GM12878 (cell line): ENCODE measurements at regions not wholly inside any gene's neighbourhood (a gene's known extent, or its start where the extent isn't known, plus 50 kb on each side); places are given as distances from the start of the nearest gene placed in this dataset.

ENCODE experiments used
- ATAC-seq: fragments of 200-7000 bp; cut with Tn5 transposase; 3 replicates; pipeline ENCODE4 v1.9.1; 2020; ENCODE audit warnings: mild to moderate bottlenecking, moderate library complexity
- BruUV-seq: library from RNA; stranded (reverse); fragments of 400-500 nt; replicated peaks from 2 replicates; lab custom pipeline; 2021; lab: Mats Ljungman, UMichigan
- CTCF ChIA-PET: fragments of 300-600 bp; sonication (Branson Sonifier 250); formaldehyde crosslinking; extraction: SDS; loops from one replicate; lab custom pipeline; 2021; ENCODE audit warnings: inconsistent platforms; lab: Yijun Ruan, JAX
- POLR2A ChIA-PET: fragments of 350-600 bp; formaldehyde crosslinking; extraction: SDS; loops from one replicate; lab custom pipeline; 2021; ENCODE audit warnings: inconsistent platforms; lab: Charles Lee
- RAD21 ChIA-PET: fragments of 300-600 bp; sonication (Branson Sonifier 250); formaldehyde crosslinking; loops from one replicate; lab custom pipeline; 2023; ENCODE audit warnings: antibody characterized with exemption; ENCODE audit not compliant: unreplicated experiment; lab: Charles Lee
- SMC1A ChIA-PET: fragments of 300-600 bp; sonication (Branson Sonifier 250); formaldehyde crosslinking; loops from one replicate; lab custom pipeline; 2023; ENCODE audit not compliant: unreplicated experiment, uncharacterized antibody; lab: Charles Lee
- DNase-seq: peaks from one replicate; pipeline ENCODE4 v3.0.0-alpha.2; 2011; ENCODE audit warnings: low read depth, low spot score
- FAIRE-seq: peaks from 3 replicates; lab custom pipeline; 2011; peaks lifted over from hg19 to GRCh38; lab: Jason Lieb, UNC
- H2AFZ ChIP-seq: 2 replicates; pipeline ENCODE4 v1.6.0; 2011; ENCODE audit warnings: low read depth, low read length, control low read depth; ENCODE audit not compliant: control insufficient read depth
- H3K27ac ChIP-seq: 2 replicates; pipeline ENCODE4 v1.5.1; 2011; ENCODE audit warnings: control low read depth; ENCODE audit not compliant: control insufficient read depth, insufficient read depth
- H3K27me3 ChIP-seq, 2 experiments: replicated peaks in 1 of 2; 2 replicates each; pipeline versions ENCODE4 v1.6.0 to v1.6.1; 2011; ENCODE audit warnings: low read length in 1 of 2; ENCODE audit not compliant: control insufficient read depth in 2 of 2, insufficient read depth in 2 of 2
- H3K36me3 ChIP-seq, 2 experiments: 2 replicates each; pipeline ENCODE4 v1.5.1; 2011; ENCODE audit warnings: low read length in 1 of 2; ENCODE audit not compliant: control insufficient read depth in 2 of 2, insufficient read depth in 2 of 2
- H3K4me1 ChIP-seq: 2 replicates; pipeline ENCODE4 v1.6.1; 2011; ENCODE audit warnings: mild to moderate bottlenecking, low read length, moderate library complexity, mixed read lengths; ENCODE audit not compliant: control insufficient read depth, insufficient read depth
- H3K4me2 ChIP-seq: 2 replicates; pipeline ENCODE4 v1.6.0; 2011; ENCODE audit warnings: control low read depth; ENCODE audit not compliant: control insufficient read depth, insufficient read depth
- H3K4me3 ChIP-seq: fragments of 200-600 bp; sonication (generic); 2 replicates; pipeline ENCODE4 v1.5.1; 2016
- H3K79me2 ChIP-seq: 2 replicates; pipeline ENCODE4 v1.6.0; 2011; ENCODE audit warnings: low read length; ENCODE audit not compliant: control insufficient read depth, insufficient read depth
- H3K9ac ChIP-seq: 2 replicates; pipeline ENCODE4 v1.8.0; 2011; ENCODE audit warnings: low read length, control low read depth, mixed read lengths; ENCODE audit not compliant: control insufficient read depth, insufficient read depth
- H3K9me3 ChIP-seq: replicated peaks from 3 replicates; pipeline ENCODE4 v1.5.1; 2011; ENCODE audit warnings: mild to moderate bottlenecking, low read length; ENCODE audit not compliant: control insufficient read depth, insufficient read depth
- H4K20me1 ChIP-seq: 2 replicates; pipeline ENCODE4 v1.6.0; 2011; ENCODE audit not compliant: control insufficient read depth, insufficient read depth
- CHD1 ChIP-seq: IDR thresholded peaks from 2 replicates; pipeline ENCODE4 v1.6.1; 2012; ENCODE audit warnings: low read depth, low read length, improper control_type of control experiment
- CHD2 ChIP-seq: IDR thresholded peaks from 2 replicates; pipeline ENCODE4 v1.6.1; 2011; ENCODE audit warnings: low read depth, low read length, improper control_type of control experiment, borderline replicate concordance
- CREB1 ChIP-seq: IDR thresholded peaks from 2 replicates; pipeline ENCODE4 v1.6.1; 2012; ENCODE audit warnings: low read depth, mild to moderate bottlenecking, inconsistent platforms
- KAT2A ChIP-seq: conservative IDR thresholded peaks from 2 replicates; pipeline ENCODE4 v1.6.1; 2011; ENCODE audit warnings: low read depth, low read length; ENCODE audit not compliant: control insufficient read depth
- MEF2A ChIP-seq: IDR thresholded peaks from 2 replicates; pipeline ENCODE4 v1.6.1; 2011; ENCODE audit warnings: low read depth, mild to moderate bottlenecking, low read length, moderate library complexity; ENCODE audit not compliant: insufficient read depth
- MYC ChIP-seq: IDR thresholded peaks from 2 replicates; pipeline ENCODE4 v1.6.1; 2011; ENCODE audit warnings: mild to moderate bottlenecking, low read length, moderate library complexity, inconsistent platforms; ENCODE audit not compliant: insufficient read depth, insufficient replicate concordance, insufficient read length, severe bottlenecking
- NR2C1 ChIP-seq: fragments of 450-650 bp; IDR thresholded peaks from 2 replicates; pipeline ENCODE4 v1.6.1; 2017; ENCODE audit warnings: antibody characterized with exemption, mild to moderate bottlenecking, moderate library complexity
- RAD21 ChIP-seq: IDR thresholded peaks from 2 replicates; pipeline ENCODE4 v1.6.1; 2011; ENCODE audit warnings: mild to moderate bottlenecking, low read depth, low read length, moderate library complexity; ENCODE audit not compliant: insufficient read depth
- RELB ChIP-seq: fragments of 450-650 bp; IDR thresholded peaks from 2 replicates; pipeline ENCODE4 v1.6.1; 2017; ENCODE audit warnings: low read depth, mild to moderate bottlenecking, moderate library complexity
- SUPT20H ChIP-seq: IDR thresholded peaks from 2 replicates; pipeline ENCODE4 v1.6.1; 2011; ENCODE audit warnings: low read depth, mild to moderate bottlenecking, low read length, moderate library complexity, borderline replicate concordance; ENCODE audit not compliant: control insufficient read depth
- USF2 ChIP-seq: IDR thresholded peaks from 2 replicates; pipeline ENCODE4 v1.6.1; 2011; ENCODE audit warnings: low read depth, low read length, improper control_type of control experiment, borderline replicate concordance
- ZNF217 ChIP-seq: fragments of 450-650 bp; IDR thresholded peaks from 2 replicates; pipeline ENCODE4 v1.6.1; 2017; ENCODE audit warnings: antibody characterized with exemption, mild to moderate bottlenecking
- ZNF24 ChIP-seq: fragments of 450-650 bp; IDR thresholded peaks from 2 replicates; pipeline ENCODE4 v1.6.1; 2017; ENCODE audit warnings: antibody characterized with exemption, mild to moderate bottlenecking
- WGBS: methylation state at CpG from one replicate; pipeline ENCODE4 v1.1.6; 2016; ENCODE audit warnings: low lambda C conversion rate; ENCODE audit not compliant: insufficient replicate concordance, insufficient coverage; ENCODE audit errors: missing lambda C conversion rate; 5-methylcytosine and 5-hydroxymethylcytosine counted together
- in situ Hi-C: fragments of 300-500 bp; cut with MboI; formaldehyde crosslinking; loops from 9 replicates; pipeline ENCODE4 v1.14.3; 2018; ENCODE audit warnings: mixed read lengths
- intact Hi-C: fragments of 100-400 bp; cut with micrococcal nuclease; formaldehyde crosslinking; loops from one replicate; pipeline ENCODE4 v1.14.2; 2022; ENCODE audit not compliant: unreplicated experiment
- TF ChIP-seq, protein P1 (sequence below): fragments of 450-650 bp; conservative IDR thresholded peaks from 2 replicates; pipeline ENCODE4 v1.6.1; 2017; ENCODE audit warnings: mild to moderate bottlenecking, moderate library complexity
- TF ChIP-seq, protein P2 (sequence below): fragments of 450-650 bp; IDR thresholded peaks from 2 replicates; pipeline ENCODE4 v1.6.1; 2016; ENCODE audit warnings: mild to moderate bottlenecking
- TF ChIP-seq, protein P3 (sequence below): IDR thresholded peaks from 2 replicates; pipeline ENCODE4 v1.6.1; 2012; ENCODE audit warnings: low read depth, low read length, improper control_type of control experiment

DNA sequence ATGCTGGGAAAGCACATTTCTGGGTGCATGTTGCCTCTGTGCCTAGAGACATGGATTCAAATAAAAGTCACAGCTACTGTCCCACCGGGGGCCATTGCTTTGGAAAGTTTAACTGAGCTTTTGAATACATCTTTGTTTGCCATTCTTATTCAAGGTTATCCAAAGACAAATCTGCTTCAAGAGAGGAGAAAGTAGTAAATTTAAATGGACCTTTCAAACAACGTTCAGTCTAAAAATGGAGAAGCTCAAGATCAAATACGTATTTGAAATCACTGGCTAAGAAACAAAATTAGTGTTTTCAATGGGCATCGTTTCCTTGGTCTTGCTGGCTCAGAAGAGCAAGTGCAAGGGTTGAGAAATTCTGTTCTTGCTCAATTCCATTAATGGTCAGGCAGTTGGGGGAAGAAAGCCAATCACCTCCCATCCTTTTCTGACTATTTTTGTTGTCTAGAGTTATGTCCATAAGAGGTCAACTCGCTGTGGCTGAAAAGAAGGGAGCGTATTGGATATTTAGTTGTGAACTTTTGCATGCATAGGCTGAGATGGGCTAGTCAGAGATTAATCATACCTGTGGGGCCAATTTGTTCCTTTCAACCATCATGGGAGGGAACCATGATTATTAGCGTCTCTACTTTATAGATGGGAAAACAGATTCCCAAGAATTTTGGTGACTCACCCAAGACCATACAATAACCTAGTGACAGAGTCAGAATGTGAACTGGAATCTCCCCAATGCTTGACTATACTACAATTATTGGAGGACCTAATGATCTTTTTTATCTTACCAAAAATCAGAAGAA lies 276.2 kb upstream of the TNC start:
- intact Hi-C loops = no loop called here
- Histone ChIP-seq H3K79me2 (no peaks in the 10 kb centered on the region), H4K20me1 (no peaks in the 10 kb centered on the region), H2AFZ (no peak overlapping the region), H3K4me2 (no peak overlapping the region), H3K27me3 (no peaks in the 10 kb centered on the region), H3K27ac (no peak overlapping the region), H3K4me1 (no peaks in the 10 kb centered on the region), H3K9ac (no peak overlapping the region), H3K9me3 (no peaks in the 10 kb centered on the region), H3K4me3 (no peak overlapping the region), H3K36me3 (no peaks in the 10 kb centered on the region)
- 16% methylated on average over 7 of the region's 7 CpGs for WGBS
- ChIA-PET POLR2A (no interaction called here), CTCF (interaction anchor here (1.0 to 2.7 kb wide), 5 partner anchors 7 to 380 kb away, joined by 3 to 10 read pairs (median 3); no protein-coding TSS in a partner anchor), SMC1A (interaction anchor here (1.0 to 2.9 kb wide), 8 partner anchors 10 to 69 kb away, joined by 3 to 20 read pairs (median 3); no protein-coding TSS in a partner anchor), RAD21 (interaction anchor here (0.8 to 1.0 kb wide), 4 partner anchors 18 to 116 kb away, joined by 3 to 5 read pairs (median 4); no protein-coding TSS in a partner anchor)
- DNase-seq (no peak), FAIRE-seq (no peak), ATAC-seq (no peak)
- in situ Hi-C loops = no loop called here
- BruUV-seq = no TSS peak
- TF ChIP-seq, protein P1, sequence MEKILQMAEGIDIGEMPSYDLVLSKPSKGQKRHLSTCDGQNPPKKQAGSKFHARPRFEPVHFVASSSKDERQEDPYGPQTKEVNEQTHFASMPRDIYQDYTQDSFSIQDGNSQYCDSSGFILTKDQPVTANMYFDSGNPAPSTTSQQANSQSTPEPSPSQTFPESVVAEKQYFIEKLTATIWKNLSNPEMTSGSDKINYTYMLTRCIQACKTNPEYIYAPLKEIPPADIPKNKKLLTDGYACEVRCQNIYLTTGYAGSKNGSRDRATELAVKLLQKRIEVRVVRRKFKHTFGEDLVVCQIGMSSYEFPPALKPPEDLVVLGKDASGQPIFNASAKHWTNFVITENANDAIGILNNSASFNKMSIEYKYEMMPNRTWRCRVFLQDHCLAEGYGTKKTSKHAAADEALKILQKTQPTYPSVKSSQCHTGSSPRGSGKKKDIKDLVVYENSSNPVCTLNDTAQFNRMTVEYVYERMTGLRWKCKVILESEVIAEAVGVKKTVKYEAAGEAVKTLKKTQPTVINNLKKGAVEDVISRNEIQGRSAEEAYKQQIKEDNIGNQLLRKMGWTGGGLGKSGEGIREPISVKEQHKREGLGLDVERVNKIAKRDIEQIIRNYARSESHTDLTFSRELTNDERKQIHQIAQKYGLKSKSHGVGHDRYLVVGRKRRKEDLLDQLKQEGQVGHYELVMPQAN = no peak
- TF ChIP-seq CHD1 (no peak), CHD2 (no peak), ZNF24 (no peak), RAD21 (no peak), NR2C1 (no peak), SUPT20H (no peak), ZNF217 (no peak), MYC (no peak), KAT2A (no peak), CREB1 (no peak), USF2 (no peak), RELB (no peak), MEF2A (no peak)
- TF ChIP-seq, protein P2, sequence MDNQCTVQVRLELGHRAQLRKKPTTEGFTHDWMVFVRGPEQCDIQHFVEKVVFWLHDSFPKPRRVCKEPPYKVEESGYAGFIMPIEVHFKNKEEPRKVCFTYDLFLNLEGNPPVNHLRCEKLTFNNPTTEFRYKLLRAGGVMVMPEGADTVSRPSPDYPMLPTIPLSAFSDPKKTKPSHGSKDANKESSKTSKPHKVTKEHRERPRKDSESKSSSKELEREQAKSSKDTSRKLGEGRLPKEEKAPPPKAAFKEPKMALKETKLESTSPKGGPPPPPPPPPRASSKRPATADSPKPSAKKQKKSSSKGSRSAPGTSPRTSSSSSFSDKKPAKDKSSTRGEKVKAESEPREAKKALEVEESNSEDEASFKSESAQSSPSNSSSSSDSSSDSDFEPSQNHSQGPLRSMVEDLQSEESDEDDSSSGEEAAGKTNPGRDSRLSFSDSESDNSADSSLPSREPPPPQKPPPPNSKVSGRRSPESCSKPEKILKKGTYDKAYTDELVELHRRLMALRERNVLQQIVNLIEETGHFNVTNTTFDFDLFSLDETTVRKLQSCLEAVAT = no peak
- TF ChIP-seq, protein P3, sequence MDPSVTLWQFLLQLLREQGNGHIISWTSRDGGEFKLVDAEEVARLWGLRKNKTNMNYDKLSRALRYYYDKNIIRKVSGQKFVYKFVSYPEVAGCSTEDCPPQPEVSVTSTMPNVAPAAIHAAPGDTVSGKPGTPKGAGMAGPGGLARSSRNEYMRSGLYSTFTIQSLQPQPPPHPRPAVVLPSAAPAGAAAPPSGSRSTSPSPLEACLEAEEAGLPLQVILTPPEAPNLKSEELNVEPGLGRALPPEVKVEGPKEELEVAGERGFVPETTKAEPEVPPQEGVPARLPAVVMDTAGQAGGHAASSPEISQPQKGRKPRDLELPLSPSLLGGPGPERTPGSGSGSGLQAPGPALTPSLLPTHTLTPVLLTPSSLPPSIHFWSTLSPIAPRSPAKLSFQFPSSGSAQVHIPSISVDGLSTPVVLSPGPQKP = no peak
